Astrocyte of the hippocampus (primary cell): ENCODE measurements at regions not wholly inside any gene's neighbourhood (a gene's known extent, or its start where the extent isn't known, plus 50 kb on each side); places are given as distances from the start of the nearest gene placed in this dataset.

Source experiments
- DNase-seq: peaks from one replicate; pipeline ENCODE4 v3.0.0; 2011; ENCODE audit warnings: low read depth, low spot score

GRCh38 chr14:36245223-36245622 lies 68.7 kb upstream of the PTCSC3 start:
- DNase-seq = no peak

- no peak for DNase-seq
Observed at GRCh38 chr14:36243183-36243582, 66.7 kb upstream of the PTCSC3 start.

GRCh38 chr14:36241183-36241582 lies 64.7 kb upstream of the PTCSC3 start:
- no peak for DNase-seq

GRCh38 chr14:36238666-36239363 lies 62.3 kb upstream of the PTCSC3 start:
- DNase-seq = peak; percentile 49

- DNase-seq = no peak
Observed at GRCh38 chr14:36233217-36233616, 56.7 kb upstream of the PTCSC3 start.

GRCh38 chr14:36229262-36229661 lies 52.7 kb upstream of the PTCSC3 start:
- DNase-seq = no peak

- no peak for DNase-seq
Observed at GRCh38 chr14:36227802-36228201, 51.3 kb upstream of the PTCSC3 start.

- no peak for DNase-seq
Observed at GRCh38 chr14:36227344-36227743, 50.8 kb upstream of the PTCSC3 start.
